HepG2 (cell line): ENCODE measurements at regions not wholly inside any gene's neighbourhood (a gene's known extent, or its start where the extent isn't known, plus 50 kb on each side); places are given as distances from the start of the nearest gene placed in this dataset.

ENCODE experiments used
- ELK4 ChIP-seq: sonication (generic); formaldehyde crosslinking; IDR thresholded peaks from 2 replicates; pipeline ENCODE4 v1.9.0; 2021; ENCODE audit warnings: missing genetic modification reagents, borderline replicate concordance
- FOXK1 ChIP-seq: sonication (generic); formaldehyde crosslinking; IDR thresholded peaks from 2 replicates; pipeline ENCODE4 v1.4.0; 2020; ENCODE audit warnings: low read depth, missing genetic modification reagents, borderline replicate concordance
- GATAD2A ChIP-seq: IDR thresholded peaks from 2 replicates; pipeline ENCODE4 v1.6.1; 2016
- MAX ChIP-seq: IDR thresholded peaks from 2 replicates; pipeline ENCODE4 v1.6.1; 2012; ENCODE audit warnings: inconsistent platforms
- PRPF4 ChIP-seq: fragments of 200-400 bp; formaldehyde crosslinking; IDR thresholded peaks from 2 replicates; pipeline ENCODE4 v1.6.1; 2016; ENCODE audit warnings: low read length, low read depth; ENCODE audit not compliant: poor library complexity, severe bottlenecking
- SMARCE1 ChIP-seq: fragments of 450-650 bp; IDR thresholded peaks from 2 replicates; pipeline ENCODE4 v1.6.1; 2017; ENCODE audit warnings: borderline replicate concordance
- TOPORS ChIP-seq: sonication (generic); formaldehyde crosslinking; IDR thresholded peaks from 2 replicates; pipeline ENCODE4 v1.8.0; 2023; ENCODE audit warnings: mild to moderate bottlenecking, missing genetic modification reagents
- WIZ ChIP-seq: sonication (generic); formaldehyde crosslinking; IDR thresholded peaks from 2 replicates; pipeline ENCODE4 v1.5.1; 2020; ENCODE audit warnings: mild to moderate bottlenecking, missing genetic modification reagents
- ZNF263 ChIP-seq: sonication (generic); formaldehyde crosslinking; IDR thresholded peaks from 2 replicates; pipeline ENCODE4 v1.4.0; 2020; ENCODE audit warnings: missing genetic modification reagents
- TF ChIP-seq, protein P1 (sequence below): sonication (generic); formaldehyde crosslinking; IDR thresholded peaks from 2 replicates; pipeline ENCODE4 v1.4.0; 2020; ENCODE audit warnings: mild to moderate bottlenecking, missing genetic modification reagents
- TF ChIP-seq, protein P2 (sequence below): sonication (generic); formaldehyde crosslinking; IDR thresholded peaks from 2 replicates; pipeline ENCODE4 v1.8.1; 2023; ENCODE audit warnings: mild to moderate bottlenecking, missing genetic modification reagents, borderline replicate concordance

- no peak for TF ChIP-seq TOPORS
- TF ChIP-seq PRPF4 = no peak
- TF ChIP-seq GATAD2A (CRISPR knock-in tag) = no peak
- TF ChIP-seq MAX = no peak
- TF ChIP-seq, protein P1, sequence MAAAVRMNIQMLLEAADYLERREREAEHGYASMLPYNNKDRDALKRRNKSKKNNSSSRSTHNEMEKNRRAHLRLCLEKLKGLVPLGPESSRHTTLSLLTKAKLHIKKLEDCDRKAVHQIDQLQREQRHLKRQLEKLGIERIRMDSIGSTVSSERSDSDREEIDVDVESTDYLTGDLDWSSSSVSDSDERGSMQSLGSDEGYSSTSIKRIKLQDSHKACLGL (CRISPR knock-in tag) = no peak
- no peak for TF ChIP-seq ZNF263 (CRISPR knock-in tag)
- TF ChIP-seq FOXK1 (CRISPR knock-in tag) = no peak
- TF ChIP-seq ELK4 = no peak
- TF ChIP-seq SMARCE1 = no peak
- no peak for TF ChIP-seq WIZ (CRISPR knock-in tag)
- TF ChIP-seq, protein P2, sequence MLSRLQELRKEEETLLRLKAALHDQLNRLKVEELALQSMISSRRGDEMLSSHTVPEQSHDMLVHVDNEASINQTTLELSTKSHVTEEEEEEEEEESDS (CRISPR knock-in tag) = no peak
Measured at GRCh38 chr7:16079723-16080122, 341.6 kb downstream of the CRPPA start.
